ENCODE measurements at regions not wholly inside any gene's neighbourhood (a gene's known extent, or its start where the extent isn't known, plus 50 kb on each side); places are given as distances from the start of the nearest gene placed in this dataset.

GRCh38 chr5:153880106-153880505 is 158.6 kb downstream of the FAM114A2 start:
- no peak for DNase-seq (ENCODE audit: low spot score)

GRCh38 chr5:153879596-153879995 is 159.1 kb downstream of the FAM114A2 start:
- DNase-seq (ENCODE audit: low spot score): no peak

- no peak for DNase-seq (ENCODE audit: low spot score)
These were observed 172.5 kb downstream of the FAM114A2 start for GRCh38 chr5:153866176-153866575.

- no peak for DNase-seq (ENCODE audit: low spot score)
These were observed 173.7 kb downstream of the FAM114A2 start for GRCh38 chr5:153865016-153865415.

DNA sequence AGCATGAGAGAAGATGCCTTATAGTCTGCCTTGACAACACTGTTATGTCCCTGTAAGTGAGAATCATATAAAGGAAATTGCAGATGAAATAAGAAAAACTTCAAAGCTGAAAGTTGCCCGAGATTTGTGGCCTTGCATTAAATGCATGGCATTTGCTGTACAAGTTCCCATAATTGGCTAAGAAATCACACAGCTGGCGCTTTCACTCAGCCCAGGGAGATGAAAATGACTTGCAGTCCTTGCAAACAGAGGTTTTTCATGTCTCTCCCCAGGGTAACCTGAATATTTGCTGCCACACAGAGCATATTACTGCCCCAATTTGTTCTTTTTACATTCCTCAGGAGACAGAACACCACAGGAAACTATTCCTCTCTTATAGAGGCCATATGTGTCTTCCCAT is 174.8 kb downstream of the FAM114A2 start:
- no peak for DNase-seq (ENCODE audit: low spot score)

Data from iPS-NIHi11 (cell line).